DMS114 treated with DMSO at 0.1 percent for 48 hours (cell line): ENCODE measurements at regions not wholly inside any gene's neighbourhood (a gene's known extent, or its start where the extent isn't known, plus 50 kb on each side); places are given as distances from the start of the nearest gene placed in this dataset.

Experiments used
- DNase-seq: peaks from one replicate; lab custom pipeline; 2025; ENCODE audit not compliant: unreplicated experiment; lab: John Stamatoyannopoulos, UW

DNA sequence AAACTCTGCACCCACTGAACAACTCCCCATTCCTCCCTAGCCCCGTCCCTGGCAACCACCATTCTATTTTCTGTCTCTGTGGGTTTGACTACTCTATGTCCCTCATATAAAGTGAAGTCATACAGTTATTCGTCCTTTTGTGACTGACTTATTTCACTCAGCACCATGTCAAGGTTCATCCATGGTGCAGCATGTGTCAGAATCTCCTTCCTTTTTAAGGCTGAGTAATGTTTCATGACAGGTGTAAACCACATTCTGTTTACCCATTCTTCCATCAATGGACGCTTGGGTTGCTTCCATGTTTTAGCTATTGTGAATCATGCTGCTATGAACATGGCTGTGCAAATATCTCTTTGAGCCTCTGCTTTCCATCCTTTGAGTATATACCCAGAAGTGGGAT lies 192.3 kb upstream of the NSMCE3 start:
- no peak for DNase-seq

DNA sequence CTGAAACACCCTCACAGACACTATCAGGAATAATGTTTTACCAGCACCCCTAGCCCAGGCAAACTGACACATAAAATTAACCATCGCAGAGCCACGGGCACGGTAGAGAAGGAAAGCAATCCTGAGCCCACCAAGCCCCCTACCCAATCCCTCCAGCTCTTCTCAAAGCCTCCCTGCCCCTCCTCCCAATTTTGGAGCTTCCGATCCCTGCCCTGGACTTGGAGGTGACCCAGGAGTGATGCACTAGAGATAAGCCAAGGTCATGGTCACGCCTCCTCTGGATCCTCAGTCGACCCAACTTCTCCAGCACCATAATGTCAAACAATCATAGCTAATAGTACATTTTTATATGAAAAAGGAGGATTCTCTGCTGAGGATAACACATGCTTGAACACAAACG lies 188.7 kb upstream of the NSMCE3 start:
- no peak for DNase-seq

DNA sequence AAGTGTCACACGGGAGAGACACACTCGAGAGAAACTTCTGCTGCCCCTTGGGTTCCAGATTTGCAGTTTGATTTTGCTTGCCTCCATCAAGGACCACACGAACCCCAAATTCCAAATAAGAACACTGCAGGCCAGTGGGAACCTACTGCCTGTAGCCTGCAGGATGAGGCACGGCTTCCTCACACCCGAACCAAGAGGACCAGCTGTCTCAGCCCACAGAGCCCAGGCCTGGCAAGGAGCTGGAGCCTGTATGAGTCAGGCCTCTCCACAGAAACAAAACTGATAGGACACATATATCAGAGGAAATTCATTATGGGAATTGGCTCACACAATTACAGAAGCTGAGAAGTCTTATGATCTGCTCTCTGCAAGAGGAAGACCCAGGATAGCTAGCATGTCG lies 188.1 kb upstream of the NSMCE3 start:
- no peak for DNase-seq

DNA sequence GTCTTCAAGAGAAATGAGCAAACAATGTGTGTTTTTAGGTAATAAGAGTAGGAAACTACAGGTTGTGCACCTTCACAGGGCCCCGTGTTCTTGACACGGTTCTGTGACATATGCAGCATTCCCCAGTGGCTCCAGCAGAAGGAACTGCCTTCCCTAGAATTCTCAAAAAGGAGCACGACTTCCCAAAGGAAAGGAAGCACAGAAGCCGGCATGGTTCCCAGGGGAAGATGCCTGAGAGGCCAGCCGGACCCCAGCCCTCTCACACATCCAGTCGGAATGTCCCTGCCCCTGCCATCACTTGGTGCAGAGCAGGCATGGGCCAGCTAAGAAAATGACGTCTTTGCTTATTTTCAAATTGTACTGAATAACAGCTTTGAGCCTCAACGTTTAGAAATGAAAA lies 187.3 kb upstream of the NSMCE3 start:
- no peak for DNase-seq

DNA sequence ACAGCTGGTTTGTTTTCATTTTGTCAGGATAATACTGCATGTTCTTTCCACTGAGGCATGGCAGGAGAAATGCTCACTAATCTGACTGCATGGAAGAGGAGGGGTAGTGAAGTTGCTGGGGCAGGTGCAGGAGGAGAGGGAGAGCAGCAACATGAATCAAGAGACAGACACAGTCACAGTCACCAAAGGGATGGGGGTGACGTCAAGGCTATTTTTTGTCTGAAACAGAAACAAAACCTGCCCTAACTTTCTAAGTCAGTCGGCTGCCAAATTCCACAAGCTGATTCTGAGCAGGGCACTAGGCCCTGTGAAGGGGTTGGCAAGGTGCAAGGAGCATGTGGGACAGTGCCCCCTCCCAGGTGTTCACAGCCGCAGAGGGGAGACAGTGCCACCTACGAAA lies 186.6 kb upstream of the NSMCE3 start:
- no peak for DNase-seq

DNA sequence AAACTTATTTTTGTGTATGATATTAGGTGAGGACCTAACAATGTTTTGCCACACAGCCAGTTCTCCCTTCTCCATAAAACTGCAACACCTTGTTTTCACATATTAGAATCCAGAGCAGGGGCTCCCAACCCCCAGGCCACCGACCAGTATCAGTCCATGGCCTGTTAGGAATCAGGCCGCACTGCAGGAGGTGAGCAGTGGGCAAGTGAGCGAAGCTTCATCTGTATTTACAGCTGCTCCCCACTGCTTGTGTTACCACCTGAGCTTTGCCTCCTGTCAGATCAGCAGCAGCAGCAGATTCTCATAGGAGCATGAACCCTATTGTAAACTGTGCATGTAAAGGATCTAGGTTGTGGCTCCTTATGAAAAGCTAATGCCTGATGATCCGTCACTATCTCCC lies 185.9 kb upstream of the NSMCE3 start:
- no peak for DNase-seq

DNA sequence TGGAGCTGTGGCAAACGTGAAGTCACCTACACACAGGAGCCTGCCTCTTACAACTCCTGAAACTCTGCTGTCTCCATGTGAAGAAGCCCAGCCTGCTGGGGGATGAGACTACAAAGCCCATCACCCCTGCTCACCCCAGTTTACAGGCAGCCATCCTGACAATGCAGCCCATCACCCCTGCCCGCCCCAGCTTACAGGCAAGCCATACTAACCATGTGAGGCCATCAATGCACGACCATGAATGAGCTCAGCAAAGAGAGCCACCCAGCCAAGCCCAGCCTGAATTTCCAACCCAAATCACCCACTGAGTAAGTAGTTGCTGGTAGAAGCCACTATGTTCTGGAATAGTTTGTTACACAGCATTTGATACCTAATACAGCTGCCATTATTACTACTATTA lies 185.4 kb upstream of the NSMCE3 start:
- DNase-seq: no peak

DNA sequence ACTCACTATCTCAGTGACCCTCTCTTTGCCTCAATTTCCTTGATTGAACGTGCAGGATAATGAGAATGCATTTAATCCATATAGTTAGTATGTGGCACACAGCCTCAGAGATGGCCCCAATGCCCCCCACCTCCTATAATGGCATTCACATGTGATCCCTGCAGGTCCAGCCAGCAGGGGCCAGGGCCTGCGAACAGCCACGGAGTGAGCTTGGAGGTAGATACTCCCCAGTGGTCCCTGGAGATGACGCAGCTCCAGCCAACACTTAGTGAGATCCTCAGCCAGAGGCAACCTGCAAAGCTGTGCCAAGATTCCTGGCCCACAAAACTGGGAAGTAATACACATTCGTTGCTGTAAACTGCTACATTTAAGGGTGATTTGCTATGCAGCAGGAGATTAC lies 184.9 kb upstream of the NSMCE3 start:
- DNase-seq: no peak

DNA sequence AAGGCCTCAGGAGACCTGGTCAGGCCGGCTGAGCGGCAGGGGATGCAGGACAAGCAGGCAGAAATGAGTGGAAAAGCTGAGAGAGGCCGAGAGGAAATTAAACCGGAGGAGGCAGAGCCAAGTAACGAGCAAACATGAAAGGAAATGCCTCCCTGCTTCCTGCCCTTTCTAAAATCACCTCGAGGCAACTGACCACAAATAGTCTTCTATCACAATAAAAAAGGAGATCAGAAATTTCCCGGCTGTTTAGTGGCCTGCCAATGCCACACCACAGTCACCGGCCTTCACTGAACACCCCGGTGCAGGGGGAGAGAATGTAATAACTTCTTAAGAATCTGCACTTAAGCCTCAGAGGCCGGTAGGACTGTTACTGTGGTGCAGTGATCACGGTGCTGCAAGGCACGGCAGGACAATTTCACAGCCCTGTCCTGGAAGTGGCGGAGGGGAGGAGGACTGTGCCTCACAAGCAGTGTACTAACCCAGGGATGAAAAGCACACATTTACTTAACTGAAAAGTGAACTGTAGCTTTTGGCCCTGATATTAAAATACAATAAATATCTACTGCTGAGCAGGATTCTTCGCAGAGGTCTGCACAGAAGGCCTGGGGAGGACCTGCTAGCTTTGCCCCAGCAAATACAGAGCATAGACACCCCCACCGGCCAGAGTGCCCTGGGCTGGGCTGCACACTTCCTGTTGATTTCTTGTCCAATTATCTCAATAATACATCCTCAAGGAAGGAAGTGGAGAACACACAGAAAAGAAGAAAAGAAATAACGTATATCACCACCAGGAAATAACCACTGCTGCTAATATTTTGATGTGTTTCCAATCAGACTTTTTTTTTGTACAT lies 183.5 kb upstream of the NSMCE3 start:
- DNase-seq: no peak

DNA sequence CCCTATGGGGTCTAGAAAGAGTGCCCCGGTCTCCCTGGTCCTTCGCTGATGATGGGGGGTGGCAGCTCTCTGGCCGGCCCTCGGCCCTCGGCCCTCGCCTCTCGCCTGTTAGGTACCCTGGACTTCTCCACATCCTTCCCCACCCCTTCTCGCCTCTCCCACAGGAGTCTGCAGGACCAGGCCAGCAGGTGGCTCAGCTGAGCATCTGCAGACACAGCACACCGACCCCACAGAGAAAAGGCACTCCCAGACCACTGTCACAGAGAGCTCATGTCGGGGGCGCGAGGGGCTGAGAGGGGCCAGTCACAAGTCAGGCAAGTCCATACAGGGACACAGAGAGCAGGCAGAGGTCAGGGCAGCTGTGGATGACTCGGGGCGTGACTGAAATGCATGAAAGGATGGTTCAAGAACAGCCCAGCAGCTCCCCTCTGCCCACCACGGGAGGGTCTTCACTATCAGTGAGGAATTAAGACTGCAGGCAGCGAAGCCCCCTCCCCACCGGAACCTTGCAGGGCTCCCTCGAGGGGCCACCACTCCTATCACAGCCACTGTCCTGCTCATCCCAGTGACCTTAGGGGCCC lies 181.7 kb upstream of the NSMCE3 start:
- DNase-seq: no peak

DNA sequence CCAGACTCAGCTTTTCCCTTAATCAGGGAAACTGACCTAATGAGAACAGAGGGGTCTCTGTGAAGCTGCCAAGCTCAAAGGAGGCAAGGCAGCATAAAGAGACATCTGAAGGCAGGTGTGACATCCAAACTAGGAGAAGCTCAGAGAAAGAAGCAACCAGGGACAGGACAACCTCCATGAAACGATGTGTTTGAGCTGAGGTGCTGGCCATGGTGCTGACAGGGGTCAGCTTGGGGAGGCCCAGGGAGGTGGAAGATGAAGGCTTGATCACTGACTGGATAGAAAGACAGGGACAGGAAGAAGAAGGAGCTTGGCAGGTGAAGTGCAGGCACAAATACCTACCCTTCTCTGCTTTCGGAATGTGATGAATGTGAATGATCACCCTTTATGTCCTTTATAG lies 179.5 kb upstream of the NSMCE3 start:
- no peak for DNase-seq

DNA sequence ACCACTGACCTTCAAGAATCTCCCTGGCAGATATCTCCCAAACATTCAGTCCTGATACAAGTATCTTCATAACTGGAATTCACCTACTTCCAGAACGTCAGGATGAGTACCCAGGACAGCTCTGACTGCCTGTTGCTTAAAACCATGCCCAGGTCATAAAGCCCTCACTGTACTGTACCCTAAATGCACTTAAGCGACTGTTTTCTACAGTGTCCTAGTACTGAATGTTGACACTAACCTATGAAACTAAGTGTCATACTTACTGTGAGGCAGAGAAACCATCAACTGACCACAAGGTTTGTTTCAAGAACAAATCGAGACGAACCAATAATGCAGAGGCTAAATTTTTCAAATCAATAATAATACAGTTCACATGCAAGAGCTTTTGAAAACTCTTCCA lies 178.7 kb upstream of the NSMCE3 start:
- no peak for DNase-seq

DNA sequence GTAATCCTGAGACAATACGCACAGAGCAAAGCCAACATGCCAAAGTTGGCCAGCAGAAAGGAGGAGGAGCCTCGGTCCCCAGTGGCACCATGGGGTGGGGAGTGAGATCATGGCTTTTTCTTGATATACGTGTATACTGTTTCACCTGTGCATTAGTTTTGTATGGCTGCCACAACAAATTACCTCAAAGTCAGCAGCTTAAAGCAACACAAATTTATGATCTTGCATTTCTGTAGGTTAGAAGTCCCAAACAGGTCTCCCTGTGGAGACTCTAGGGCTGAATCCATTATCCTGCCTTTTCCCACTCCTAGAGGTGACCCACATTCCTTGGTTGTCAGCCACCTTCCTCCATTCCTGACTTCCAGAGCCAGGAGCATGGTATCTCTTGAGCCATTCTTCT lies 176.9 kb upstream of the NSMCE3 start:
- DNase-seq: no peak

DNA sequence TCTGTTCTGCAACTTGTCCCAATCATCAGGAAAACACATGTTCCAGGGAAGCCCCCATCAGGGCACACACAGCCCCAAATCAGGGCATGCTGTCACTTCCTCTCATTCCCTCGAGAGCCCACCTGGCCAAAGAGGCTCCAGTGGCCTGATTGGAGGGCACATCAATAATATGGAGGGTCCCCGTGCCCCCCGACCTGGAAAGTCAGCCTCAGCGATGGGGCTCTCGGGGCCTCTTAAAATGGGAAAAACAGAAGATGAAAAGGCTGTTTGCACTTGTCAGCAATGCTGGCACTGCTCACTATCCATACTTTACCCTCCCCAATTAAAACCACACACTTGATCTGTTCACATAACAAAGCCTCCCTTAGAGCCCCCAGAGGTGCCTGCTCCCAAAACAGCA lies 172.9 kb upstream of the NSMCE3 start:
- DNase-seq: no peak

DNA sequence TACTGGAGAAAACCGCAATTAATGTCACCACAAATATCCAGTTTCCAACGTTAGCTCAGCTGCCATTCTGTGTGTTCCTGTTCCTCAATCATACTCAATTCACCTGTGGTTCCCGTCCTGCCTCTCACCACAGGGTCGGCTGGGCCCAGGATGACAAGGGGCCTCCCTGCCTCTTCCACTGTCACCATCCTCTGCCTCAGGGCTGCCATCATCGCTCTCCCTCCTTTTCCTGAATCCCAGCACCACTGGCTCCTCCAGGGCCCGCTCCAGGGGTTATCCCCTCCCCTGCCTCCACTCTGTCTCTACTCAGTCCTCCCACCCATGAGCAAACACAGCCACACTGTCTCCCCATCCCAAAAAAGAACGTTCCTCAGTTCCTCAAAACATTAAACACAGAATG lies 170.9 kb upstream of the NSMCE3 start:
- DNase-seq: no peak

DNA sequence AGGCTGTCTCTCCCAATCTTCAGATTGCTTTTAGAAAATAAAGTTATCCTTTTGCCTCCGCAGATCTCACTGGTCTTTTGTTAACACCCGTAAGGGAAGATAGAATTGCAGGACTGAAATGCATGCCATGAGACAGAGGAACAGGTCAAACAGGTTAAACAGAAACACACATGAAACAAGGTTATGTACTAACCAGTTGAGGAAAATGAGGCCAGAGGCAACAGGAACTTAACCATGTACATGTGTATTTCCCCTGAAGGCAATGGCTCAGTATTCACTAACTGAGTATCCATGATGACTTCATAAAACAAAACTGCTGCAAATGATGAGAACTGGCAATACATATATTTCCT lies 169.1 kb upstream of the NSMCE3 start:
- DNase-seq: no peak

DNA sequence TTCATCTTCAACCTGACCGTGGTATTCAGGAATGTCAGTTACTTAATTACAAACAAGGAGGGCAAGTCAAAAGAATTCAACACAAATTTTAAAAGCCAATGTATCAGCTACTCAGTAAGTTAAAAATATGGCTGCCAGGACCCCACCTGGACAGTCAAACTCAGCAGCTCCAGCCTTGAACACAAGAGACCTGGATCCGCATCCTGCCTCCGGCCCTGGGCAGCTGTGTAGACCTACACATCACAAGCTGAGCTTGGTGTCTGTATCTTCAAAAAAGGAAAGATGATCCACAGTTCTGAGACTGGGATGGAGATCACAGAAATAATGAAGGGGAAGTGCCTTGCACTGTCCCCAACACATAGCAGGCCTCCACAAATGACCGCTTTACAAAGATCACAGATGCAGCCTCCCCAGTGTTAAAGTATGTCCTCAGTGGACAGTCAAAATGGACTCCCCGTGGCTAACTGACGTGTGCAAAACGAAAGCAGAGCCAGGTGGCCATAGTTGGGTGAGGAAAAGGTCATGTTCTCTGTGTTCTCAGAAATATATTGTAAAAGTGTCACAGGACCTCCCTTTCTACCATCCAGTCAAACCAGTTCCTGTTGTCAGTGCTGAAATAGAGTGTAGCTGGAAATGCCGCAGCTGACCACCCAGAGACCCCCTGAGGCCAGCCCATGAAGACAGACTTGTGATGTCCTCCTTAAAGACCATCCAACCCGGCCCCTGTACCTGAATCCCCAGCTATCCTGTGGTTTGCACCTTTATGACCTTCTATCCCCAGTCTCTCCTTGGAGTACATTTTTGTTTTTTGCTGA lies 168.5 kb upstream of the NSMCE3 start:
- no peak for DNase-seq

DNA sequence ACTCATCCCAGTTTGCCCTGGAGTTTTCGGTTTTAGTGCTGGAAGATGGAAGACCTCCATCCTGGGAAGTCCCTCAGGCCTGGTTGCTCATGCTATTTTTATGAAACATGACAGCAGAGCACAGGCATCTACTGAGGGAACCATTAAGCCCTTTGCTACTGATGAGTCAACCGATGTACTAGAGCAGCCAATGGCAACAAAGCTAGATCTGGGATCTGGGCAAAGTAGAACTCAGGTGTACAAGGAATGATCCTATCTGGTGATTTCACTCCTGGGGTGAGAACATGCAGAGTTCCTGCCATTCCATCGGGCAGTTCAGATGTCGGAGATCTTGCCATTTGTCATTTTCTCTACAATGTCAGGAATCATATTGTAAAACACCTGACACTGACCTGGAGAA lies 166.2 kb upstream of the NSMCE3 start:
- DNase-seq: no peak

DNA sequence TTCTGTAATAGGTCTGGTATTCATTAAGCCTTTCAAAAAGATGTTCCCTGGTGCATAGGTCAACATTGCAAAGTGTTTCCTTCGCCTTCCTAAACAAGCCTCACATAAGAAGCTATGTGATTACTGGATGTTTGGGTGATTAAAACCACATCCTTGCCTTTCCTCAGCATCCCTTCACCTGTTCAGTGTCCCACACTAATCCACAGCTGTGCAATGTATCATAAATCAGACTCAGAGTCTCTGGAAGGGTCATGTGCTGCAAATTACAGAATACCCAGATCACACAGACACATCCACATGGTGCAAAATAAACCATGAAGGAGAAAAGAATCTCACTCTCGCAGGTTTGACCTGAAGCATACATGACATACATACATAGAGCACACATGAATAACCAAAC lies 164.7 kb upstream of the NSMCE3 start:
- no peak for DNase-seq

DNA sequence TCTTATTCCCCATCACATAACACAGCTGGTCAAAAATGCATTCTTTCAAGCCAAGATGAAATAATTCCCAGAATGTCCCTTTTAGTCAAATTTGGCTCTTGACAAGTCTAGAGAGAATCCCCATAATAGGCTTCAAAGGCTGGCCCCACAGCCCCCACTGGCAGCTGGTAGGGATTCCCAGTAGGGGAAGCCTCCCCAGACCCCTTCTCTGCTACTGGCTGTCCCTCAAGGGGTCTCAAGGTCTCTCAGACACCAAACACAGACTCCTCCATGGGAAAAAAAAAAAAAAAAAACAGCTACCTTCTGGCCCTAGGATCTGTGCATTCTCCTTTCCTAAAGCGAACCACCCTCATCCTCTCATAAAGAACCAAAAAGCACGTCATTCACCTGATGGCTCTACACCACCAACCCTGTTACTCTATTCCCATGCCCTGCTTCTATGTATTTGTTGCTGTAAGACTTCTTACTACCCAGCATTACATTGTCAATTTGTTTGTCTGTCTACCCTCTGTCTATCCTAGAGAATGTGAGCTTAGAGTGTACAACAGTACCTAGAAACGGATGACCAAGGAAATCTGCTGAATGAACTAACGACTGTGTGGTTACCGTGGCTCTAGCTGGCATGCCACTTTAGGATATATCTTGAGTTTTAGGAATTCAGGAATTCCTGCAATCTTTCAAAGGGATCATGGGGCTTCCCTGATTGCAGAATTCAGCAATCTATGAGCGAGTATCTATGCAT lies 164.1 kb upstream of the NSMCE3 start:
- no peak for DNase-seq

DNA sequence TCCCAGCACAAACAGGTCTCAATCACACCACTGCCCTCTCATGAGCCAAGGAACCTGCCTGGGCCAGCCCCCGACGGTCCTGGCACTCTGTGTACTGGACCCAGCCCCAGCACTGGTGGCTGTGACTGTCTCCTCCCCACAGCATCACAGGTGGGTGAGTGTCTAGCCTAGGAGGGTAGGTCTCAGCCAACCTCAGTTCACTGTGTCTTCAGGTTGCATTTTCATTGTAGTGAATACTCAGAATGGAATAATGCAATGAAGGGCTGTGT lies 163.4 kb upstream of the NSMCE3 start:
- no peak for DNase-seq
